AG04450 (cell line): ENCODE measurements at regions not wholly inside any gene's neighbourhood (a gene's known extent, or its start where the extent isn't known, plus 50 kb on each side); places are given as distances from the start of the nearest gene placed in this dataset.

ENCODE experiments used
- CTCF ChIA-PET: fragments of 300-600, 350-600 bp; formaldehyde crosslinking; extraction: SDS; loops from one replicate; lab custom pipeline; 2022; ENCODE audit warnings: antibody characterized with exemption, inconsistent platforms; lab: Charles Lee
- POLR2A ChIA-PET: fragments of 350-600 bp; formaldehyde crosslinking; extraction: SDS; loops from one replicate; lab custom pipeline; 2021; ENCODE audit warnings: antibody characterized with exemption, inconsistent platforms; lab: Yijun Ruan, JAX
- DNase-seq: peaks from one replicate; pipeline ENCODE4 v3.0.0-alpha.2; 2011; ENCODE audit warnings: low read depth, low spot score
- H3K27ac ChIP-seq: one replicate; pipeline ENCODE4 v1.5.1; 2012; ENCODE audit warnings: low read depth, low read length, control low read depth
- H3K27me3 ChIP-seq: one replicate; pipeline ENCODE4 v1.6.0; 2012; ENCODE audit warnings: low read length; ENCODE audit not compliant: control insufficient read depth, insufficient read depth
- H3K4me3 ChIP-seq: 2 replicates; pipeline ENCODE4 v1.5.1; 2011; ENCODE audit warnings: mild to moderate bottlenecking, low read depth, low read length, control low read depth
- H3K9me3 ChIP-seq: 2 replicates; pipeline ENCODE4 v1.5.1; 2012; ENCODE audit warnings: low read length; ENCODE audit not compliant: control insufficient read depth, insufficient read depth
- TF ChIP-seq, protein P1 (sequence below): IDR thresholded peaks from 2 replicates; pipeline ENCODE4 v1.5.1; 2011; ENCODE audit warnings: low read depth, low read length, control low read depth, inconsistent platforms

DNA sequence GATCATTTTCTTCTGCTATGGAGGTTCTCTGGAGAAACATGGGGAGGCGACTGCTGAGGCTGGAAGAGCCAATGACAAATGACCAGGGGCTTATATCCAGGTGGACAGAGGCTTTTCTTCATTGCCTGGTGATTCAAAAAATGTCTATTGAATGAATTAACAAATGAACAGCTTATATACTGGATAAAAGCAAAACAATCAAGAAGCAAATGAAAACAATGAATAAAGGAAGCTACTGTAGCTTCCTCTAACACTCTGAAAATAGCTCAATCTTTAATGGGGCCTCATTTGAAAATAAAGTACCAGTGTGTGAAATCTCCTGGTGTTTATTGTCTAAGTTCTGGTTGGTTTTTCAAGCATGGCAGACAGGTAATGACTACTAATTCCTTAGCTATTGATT lies 167.5 kb upstream of the TMTC4 start:
- no peak for DNase-seq
- POLR2A ChIA-PET: no interaction called here
- no peaks in the 10 kb centered on the region for H3K9me3 ChIP-seq
- H3K27me3 ChIP-seq: no peaks in the 10 kb centered on the region
- CTCF ChIA-PET: no interaction called here
- H3K4me3 ChIP-seq: no peak overlapping the region
- H3K27ac ChIP-seq: no peak overlapping the region
- TF ChIP-seq, protein P1, sequence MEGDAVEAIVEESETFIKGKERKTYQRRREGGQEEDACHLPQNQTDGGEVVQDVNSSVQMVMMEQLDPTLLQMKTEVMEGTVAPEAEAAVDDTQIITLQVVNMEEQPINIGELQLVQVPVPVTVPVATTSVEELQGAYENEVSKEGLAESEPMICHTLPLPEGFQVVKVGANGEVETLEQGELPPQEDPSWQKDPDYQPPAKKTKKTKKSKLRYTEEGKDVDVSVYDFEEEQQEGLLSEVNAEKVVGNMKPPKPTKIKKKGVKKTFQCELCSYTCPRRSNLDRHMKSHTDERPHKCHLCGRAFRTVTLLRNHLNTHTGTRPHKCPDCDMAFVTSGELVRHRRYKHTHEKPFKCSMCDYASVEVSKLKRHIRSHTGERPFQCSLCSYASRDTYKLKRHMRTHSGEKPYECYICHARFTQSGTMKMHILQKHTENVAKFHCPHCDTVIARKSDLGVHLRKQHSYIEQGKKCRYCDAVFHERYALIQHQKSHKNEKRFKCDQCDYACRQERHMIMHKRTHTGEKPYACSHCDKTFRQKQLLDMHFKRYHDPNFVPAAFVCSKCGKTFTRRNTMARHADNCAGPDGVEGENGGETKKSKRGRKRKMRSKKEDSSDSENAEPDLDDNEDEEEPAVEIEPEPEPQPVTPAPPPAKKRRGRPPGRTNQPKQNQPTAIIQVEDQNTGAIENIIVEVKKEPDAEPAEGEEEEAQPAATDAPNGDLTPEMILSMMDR: no peak

DNA sequence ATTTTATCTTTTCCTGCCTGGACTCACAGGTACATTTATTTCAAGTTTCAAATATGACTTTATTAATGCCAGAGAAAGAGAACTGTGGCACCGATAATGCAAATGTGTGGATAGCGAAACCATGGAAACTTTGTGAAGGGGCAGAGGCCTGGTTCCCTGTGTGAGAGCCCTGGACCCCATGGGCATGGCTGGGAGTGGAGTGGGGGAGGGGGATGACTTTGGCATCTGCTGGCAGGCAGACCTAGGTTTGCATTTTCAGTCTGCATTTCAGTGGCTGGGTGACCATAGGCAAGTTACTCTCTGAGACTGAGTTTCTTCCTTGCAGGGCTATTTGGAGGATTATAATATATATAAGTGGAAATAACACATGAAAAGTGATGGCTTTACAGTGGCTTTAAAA lies 163.8 kb upstream of the TMTC4 start:
- Histone ChIP-seq H3K4me3 (no peak overlapping the region), H3K27me3 (no peaks in the 10 kb centered on the region), H3K9me3 (no peaks in the 10 kb centered on the region), H3K27ac (no peak overlapping the region)
- TF ChIP-seq, protein P1: no peak
- DNase-seq: no peak
- ChIA-PET CTCF (no interaction called here), POLR2A (no interaction called here)

- TF ChIP-seq, protein P1: no peak
- Histone ChIP-seq H3K4me3 (no peak overlapping the region), H3K27me3 (no peaks in the 10 kb centered on the region), H3K9me3 (no peaks in the 10 kb centered on the region), H3K27ac (no peak overlapping the region)
- POLR2A ChIA-PET: no interaction called here
- no peak for DNase-seq
- CTCF ChIA-PET: no interaction called here
Observed at GRCh38 chr13:100837631-100838030, 163.0 kb upstream of the TMTC4 start.

GRCh38 chr13:100836711-100837110 lies 162.1 kb upstream of the TMTC4 start:
- Histone ChIP-seq H3K9me3 (no peaks in the 10 kb centered on the region), H3K4me3 (no peak overlapping the region), H3K27me3 (no peaks in the 10 kb centered on the region), H3K27ac (no peak overlapping the region)
- CTCF ChIA-PET: interaction anchor here (1.4 kb wide), 1 partner anchor 114 kb away, joined by 3 read pairs; no protein-coding TSS in a partner anchor
- no peak for DNase-seq
- TF ChIP-seq, protein P1: no peak
- POLR2A ChIA-PET: no interaction called here

DNA sequence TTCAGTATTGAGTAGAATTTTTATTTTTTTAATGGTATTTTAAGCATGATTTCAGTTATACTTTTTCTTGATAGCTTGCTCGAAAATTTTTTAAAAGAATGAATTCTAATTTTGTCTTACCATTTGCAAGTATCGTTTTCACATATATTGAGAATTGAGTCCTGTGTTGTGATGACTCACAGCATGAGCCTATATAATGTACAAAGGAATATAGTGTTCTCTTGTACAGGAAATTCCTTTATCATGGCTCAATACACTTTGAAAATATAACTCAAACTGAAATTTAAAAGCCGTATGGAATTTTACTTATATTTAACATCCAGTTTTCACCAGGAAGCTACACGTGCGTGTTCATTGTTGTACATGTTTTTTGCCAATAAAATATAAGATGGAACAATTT lies 161.1 kb upstream of the TMTC4 start:
- no peaks in the 10 kb centered on the region for H3K27me3 ChIP-seq
- no peak overlapping the region for H3K27ac ChIP-seq
- CTCF ChIA-PET: interaction anchor here (1.4 kb wide), 1 partner anchor 113 kb away, joined by 3 read pairs; no protein-coding TSS in a partner anchor
- no peaks in the 10 kb centered on the region for H3K9me3 ChIP-seq
- TF ChIP-seq, protein P1: no peak
- no peak overlapping the region for H3K4me3 ChIP-seq
- no peak for DNase-seq
- POLR2A ChIA-PET: no interaction called here
